K562 (cell line): ENCODE measurements at regions not wholly inside any gene's neighbourhood (a gene's known extent, or its start where the extent isn't known, plus 50 kb on each side); places are given as distances from the start of the nearest gene placed in this dataset.
A peak's percentile ranks its signal among the peaks of the same experiment; 100 is the strongest.

Experiments
- ATAC-seq: fragments of 200-7000 bp; cut with Tn5 transposase; 3 replicates; pipeline ENCODE4 v1.9.1; 2020; ENCODE audit warnings: moderate library complexity
- BruUV-seq: library from RNA; stranded (reverse); fragments of 400-500 nt; replicated peaks from 2 replicates; lab custom pipeline; 2021; lab: Mats Ljungman, UMichigan
- CTCF ChIA-PET: fragments of 300-600 bp; formaldehyde crosslinking; extraction: SDS; loops from one replicate; lab custom pipeline; 2021; ENCODE audit warnings: low intra/inter-chr PET ratio; lab: Yijun Ruan, JAX
- POLR2A ChIA-PET: fragments of 300-600, 350-650 bp; sonication (Branson Sonifier 250); formaldehyde crosslinking; extraction: SDS; loops from one replicate; lab custom pipeline; 2021; ENCODE audit warnings: antibody characterized with exemption, inconsistent platforms; lab: Yijun Ruan, JAX
- DNase-seq, 4 experiments: peaks; one replicate each; pipeline versions ENCODE4 v3.0.0 to v3.0.0-alpha.2; 2011 to 2018; ENCODE audit warnings: low spot score in 3 of 4, mixed read lengths in 3 of 4; ENCODE audit errors: extremely low read depth in 1 of 4
- FAIRE-seq: peaks from 2 replicates; lab custom pipeline; 2011; peaks lifted over from hg19 to GRCh38; lab: Jason Lieb, UNC
- H2AFZ ChIP-seq: 2 replicates; pipeline ENCODE4 v1.6.0; 2011; ENCODE audit warnings: low read depth, low read length, control low read depth, inconsistent platforms
- H3K27ac ChIP-seq: fragments of 200-600 bp; 3 replicates; pipeline ENCODE4 v1.8.0; 2011; ENCODE audit warnings: low read depth, mild to moderate bottlenecking, control low read depth, inconsistent platforms, low read length, moderate library complexity, mixed read lengths; ENCODE audit errors: extremely low read depth
- H3K27me3 ChIP-seq, 2 experiments: fragments of 300-600 bp in 1 of 2; 2 replicates in 1 of 2; 3 replicates in 1 of 2; pipeline versions ENCODE4 v1.6.0 to v1.8.0; 2011; ENCODE audit warnings: inconsistent platforms in 2 of 2, low read length in 2 of 2, mild to moderate bottlenecking in 1 of 2, mixed read lengths in 1 of 2, moderate library complexity in 1 of 2; ENCODE audit not compliant: control insufficient read depth in 2 of 2, insufficient read depth in 2 of 2
- H3K36me3 ChIP-seq: fragments of 300-600 bp; 3 replicates; pipeline ENCODE4 v1.8.0; 2011; ENCODE audit warnings: mild to moderate bottlenecking, low read length, inconsistent platforms; ENCODE audit not compliant: control insufficient read depth, insufficient read depth
- H3K4me1 ChIP-seq, 2 experiments: fragments of 200-600 bp in 1 of 2; replicated peaks in 1 of 2; 2 replicates in 1 of 2; 3 replicates in 1 of 2; pipeline versions ENCODE4 v1.5.1 to v1.8.0; 2011; ENCODE audit warnings: inconsistent platforms in 2 of 2, low read length in 2 of 2, mild to moderate bottlenecking in 1 of 2, mixed read lengths in 1 of 2, moderate library complexity in 1 of 2; ENCODE audit not compliant: control insufficient read depth in 2 of 2, insufficient read depth in 2 of 2
- H3K4me2 ChIP-seq: 2 replicates; pipeline ENCODE4 v1.6.1; 2011; ENCODE audit warnings: low read length, control low read depth, inconsistent platforms, mixed read lengths; ENCODE audit not compliant: insufficient read depth
- H3K4me3 ChIP-seq: fragments of 200-600 bp; sonication (generic), shearing (Covaris generic); 2 replicates; pipeline ENCODE4 v1.5.1; 2016; ENCODE audit warnings: control low read depth, inconsistent platforms
- H3K79me2 ChIP-seq: fragments of 200-600 bp; 3 replicates; pipeline ENCODE4 v1.8.0; 2011; ENCODE audit warnings: low read length, inconsistent platforms; ENCODE audit not compliant: control insufficient read depth, insufficient read depth
- H3K9ac ChIP-seq, 2 experiments: 2 replicates each; pipeline versions ENCODE4 v1.6.0 to v1.6.1; 2011; ENCODE audit warnings: low read depth in 2 of 2, low read length in 2 of 2, control low read depth in 1 of 2, inconsistent platforms in 1 of 2, mild to moderate bottlenecking in 1 of 2, mixed read lengths in 1 of 2; ENCODE audit not compliant: insufficient read depth in 1 of 2
- H3K9me1 ChIP-seq: one replicate; pipeline ENCODE4 v1.6.0; 2011; ENCODE audit warnings: inconsistent platforms, mild to moderate bottlenecking, low read length, moderate library complexity; ENCODE audit not compliant: control insufficient read depth, insufficient read depth
- H3K9me3 ChIP-seq: replicated peaks from 2 replicates; pipeline ENCODE4 v1.5.1; 2011; ENCODE audit warnings: low read depth, low read length, inconsistent platforms; ENCODE audit not compliant: control insufficient read depth, insufficient read depth
- H4K20me1 ChIP-seq: replicated peaks from 2 replicates; pipeline ENCODE4 v1.6.1; 2011; ENCODE audit warnings: low read length, inconsistent platforms, mixed read lengths; ENCODE audit not compliant: control insufficient read depth, insufficient read depth
- BCOR ChIP-seq: fragments of 450-650 bp; IDR thresholded peaks from 2 replicates; pipeline ENCODE4 v1.6.1; 2016
- BRF1 ChIP-seq: IDR thresholded peaks from 3 replicates; pipeline ENCODE4 v1.6.1; 2011; ENCODE audit warnings: borderline replicate concordance, mild to moderate bottlenecking; ENCODE audit not compliant: insufficient read length; ENCODE audit errors: extremely low read depth
- CHD4 ChIP-seq: fragments of 200-600 bp; sonication (generic); IDR thresholded peaks from 3 replicates; pipeline ENCODE4 v1.6.1; 2012; ENCODE audit warnings: low read depth, mild to moderate bottlenecking, mixed read lengths, low read length, inconsistent platforms; ENCODE audit not compliant: insufficient read depth, insufficient replicate concordance, poor library complexity, severe bottlenecking
- ELF1 ChIP-seq: fragments of 200-800 bp; sonication (Bioruptor generic); IDR thresholded peaks from 2 replicates; pipeline ENCODE4 v1.6.1; 2016; ENCODE audit warnings: missing genetic modification characterization, missing compliant biosample characterization
- KDM1A ChIP-seq, 2 experiments: fragments of 450-650 bp; IDR thresholded peaks; 2 replicates each; pipeline ENCODE4 v1.6.1; 2016; ENCODE audit warnings: mild to moderate bottlenecking in 2 of 2
- NFRKB ChIP-seq: fragments of 450-650 bp; IDR thresholded peaks from 2 replicates; pipeline ENCODE4 v1.6.1; 2016; ENCODE audit warnings: low read depth
- RBBP5 ChIP-seq: fragments of 200-600 bp; sonication (generic); IDR thresholded peaks from 2 replicates; pipeline ENCODE4 v1.6.1; 2012; ENCODE audit warnings: borderline replicate concordance, mild to moderate bottlenecking, low read length, control low read depth, inconsistent platforms; ENCODE audit not compliant: insufficient read depth, poor library complexity, severe bottlenecking
- RBM25 ChIP-seq: fragments of 200-400 bp; formaldehyde crosslinking; IDR thresholded peaks from 2 replicates; pipeline ENCODE4 v1.6.1; 2018; ENCODE audit warnings: low read length, low read depth, moderate library complexity; ENCODE audit not compliant: severe bottlenecking
- RCOR1 ChIP-seq, 2 experiments: IDR thresholded peaks; 2 replicates each; pipeline ENCODE4 v1.6.1; 2012; ENCODE audit warnings: low read depth in 2 of 2, low read length in 2 of 2, borderline replicate concordance in 1 of 2, improper control_type of control experiment in 1 of 2
- SMARCA5 ChIP-seq: fragments of 450-650 bp; IDR thresholded peaks from 2 replicates; pipeline ENCODE4 v1.6.1; 2016
- WGBS: fragments of 100-300 bp; shearing (Covaris generic); methylation state at CpG from one replicate; pipeline ENCODE4 v1.1.6; 2016; ENCODE audit warnings: low coverage, mixed read lengths; ENCODE audit not compliant: insufficient coverage; ENCODE audit errors: missing lambda C conversion rate; 5-methylcytosine and 5-hydroxymethylcytosine counted together
- in situ Hi-C: fragments of 300-500 bp; cut with MboI; formaldehyde crosslinking; loops from 4 replicates; pipeline ENCODE4 v1.15.0; 2018; ENCODE audit warnings: inconsistent platforms, mixed read lengths
- intact Hi-C: fragments of 100-400 bp; cut with micrococcal nuclease; formaldehyde crosslinking; loops from 2 replicates; pipeline ENCODE4 v1.14.2; 2022

DNA sequence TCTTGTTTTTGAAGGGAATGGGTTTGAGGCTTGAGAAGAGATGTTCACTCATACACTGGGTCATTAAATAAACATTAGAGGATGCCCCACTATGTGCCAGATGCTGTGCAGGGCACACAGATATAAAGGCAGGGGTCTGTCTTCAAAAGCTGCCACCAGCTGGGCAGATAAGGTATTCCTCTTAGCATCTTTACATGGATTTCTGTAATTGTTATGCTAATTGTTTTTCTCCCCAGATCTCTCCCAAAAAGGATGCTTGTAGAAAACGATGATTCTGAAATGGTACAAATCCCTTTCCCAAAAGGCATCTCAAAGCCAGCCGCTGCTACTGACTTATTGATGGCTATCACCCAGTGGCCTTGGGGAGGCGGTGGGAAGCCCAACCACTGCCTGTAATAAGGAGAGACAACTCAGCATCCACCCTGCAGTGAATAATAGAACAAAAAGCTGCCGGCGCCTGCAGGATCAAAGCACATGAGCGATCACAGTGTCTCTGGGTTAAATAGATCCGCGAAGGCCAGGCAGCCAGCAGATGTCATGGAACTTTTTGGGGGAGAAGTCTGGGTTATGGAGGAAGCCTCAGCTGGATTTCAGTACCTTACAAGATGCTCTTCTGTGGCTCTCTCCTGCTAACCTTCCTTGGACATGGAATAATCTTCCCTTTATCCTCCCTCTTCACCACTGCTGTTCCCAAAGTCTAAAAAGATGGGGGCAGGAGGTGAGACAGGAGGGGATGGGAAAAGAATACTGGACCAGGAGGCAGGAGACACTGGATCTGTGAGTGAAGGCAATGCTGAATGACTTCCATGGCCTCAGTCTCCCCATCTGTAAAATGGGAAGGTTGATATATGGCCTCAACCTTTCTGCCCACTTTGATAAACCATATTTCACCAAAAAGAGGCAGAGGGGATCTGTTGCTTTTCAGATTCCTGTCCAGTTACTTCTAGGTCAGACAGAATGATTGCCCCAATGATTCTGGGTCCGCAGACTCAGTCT lies 54.8 kb upstream of the CD34 start:
- FAIRE-seq (no peak), DNase-seq (no peak), ATAC-seq (no peak)
- no TSS peak for BruUV-seq
- in situ Hi-C loops (loop anchor here (5.0 kb wide), 1 partner anchor 68 kb away; no protein-coding TSS in a partner anchor), intact Hi-C loops (loop anchor here (10.0 kb wide), 1 partner anchor 251 kb away; no protein-coding TSS in a partner anchor)
- Histone ChIP-seq H3K27ac (no peak overlapping the region), H3K9ac (no peak overlapping the region), H3K4me1 (peaks cover 19 to 24% of the 10 kb centered on the region in 2 experiments), H3K9me3 (no peaks in the 10 kb centered on the region), H3K79me2 (no peaks in the 10 kb centered on the region), H3K27me3 (peaks cover 4 to 18% of the 10 kb centered on the region in 2 experiments; a peak in 4 of 5 replicates), H3K4me3 (no peak overlapping the region), H2AFZ (no peak overlapping the region; the same call in 1 of the 2 replicates), H3K4me2 (no peak overlapping the region), H4K20me1 (no peaks in the 10 kb centered on the region), H3K36me3 (no peaks in the 10 kb centered on the region), H3K9me1 (no peaks in the 10 kb centered on the region)
- POLR2A ChIA-PET = interaction anchor here (1.0 kb wide), 1 partner anchor 70 kb away, joined by 3 read pairs; no protein-coding TSS in a partner anchor
- CTCF ChIA-PET = interaction anchor here (0.6 kb wide), 1 partner anchor 138 kb away, joined by 5 read pairs; no protein-coding TSS in a partner anchor
- WGBS = 28% methylated on average over 9 of the region's 9 CpGs
- TF ChIP-seq BRF1 (no peak), BCOR (peak; percentile 88), RBM25 (peak; percentile 94), KDM1A (IDR thresholded peaks at IDR 0.05) (peak in 1 of 2 experiments; percentile 71; a peak in 2 of 4 replicates), SMARCA5 (peak; percentile 66; the same call in 1 of the 2 replicates), NFRKB (no peak), RCOR1 (IDR thresholded peaks at IDR 0.05; ENCODE audit: borderline replicate concordance in 1 of 2, low read depth in 2 of 2, low read length in 2 of 2) (peak in 1 of 2 experiments; percentile 55; a peak in 1 of 4 replicates), RBBP5 (no peak), ELF1 (no peak), CHD4 (peak; percentile 58)
